T47D (cell line): ENCODE measurements at regions not wholly inside any gene's neighbourhood (a gene's known extent, or its start where the extent isn't known, plus 50 kb on each side); places are given as distances from the start of the nearest gene placed in this dataset.

ENCODE experiments used
- DNase-seq, 2 experiments: peaks; one replicate each; pipeline versions ENCODE4 v3.0.0 to v3.0.0-alpha.2; 2011 to 2012; ENCODE audit warnings: low read depth in 1 of 2, low spot score in 1 of 2
- JUND ChIP-seq: IDR thresholded peaks from 2 replicates; pipeline ENCODE4 v1.6.1; 2012; ENCODE audit warnings: low read depth
- in situ Hi-C: cut with HindIII; loops from 2 replicates; pipeline ENCODE4 v1.10.0; 2016; ENCODE audit warnings: low sequenced_read_pairs, low pct_unique_long_range_greater_than_20kb

- no peak for DNase-seq
- in situ Hi-C loops: no loop called here
- TF ChIP-seq JUND: no peak
Measured at GRCh38 chr10:131806146-131806545, 94.7 kb upstream of the PPP2R2D start.

- TF ChIP-seq JUND: no peak
- no peak for DNase-seq
- in situ Hi-C loops: no loop called here
Measured at GRCh38 chr10:131806646-131807317, 94.0 kb upstream of the PPP2R2D start.

GRCh38 chr10:131808370-131808930 is 92.4 kb upstream of the PPP2R2D start:
- in situ Hi-C loops: no loop called here
- DNase-seq: no peak
- TF ChIP-seq JUND: no peak

GRCh38 chr10:131810036-131810804 is 90.6 kb upstream of the PPP2R2D start:
- TF ChIP-seq JUND: no peak
- in situ Hi-C loops: no loop called here
- no peak for DNase-seq

GRCh38 chr10:131810805-131811629 is 89.8 kb upstream of the PPP2R2D start:
- in situ Hi-C loops: no loop called here
- no peak for DNase-seq
- no peak for TF ChIP-seq JUND

- in situ Hi-C loops: no loop called here
- TF ChIP-seq JUND: no peak
- DNase-seq: no peak
Measured at GRCh38 chr10:131811630-131812403, 89.0 kb upstream of the PPP2R2D start.

GRCh38 chr10:131812736-131813604 is 87.8 kb upstream of the PPP2R2D start:
- no peak for DNase-seq
- in situ Hi-C loops: no loop called here
- TF ChIP-seq JUND: no peak

GRCh38 chr10:131814567-131815265 is 86.1 kb upstream of the PPP2R2D start:
- DNase-seq: no peak
- no peak for TF ChIP-seq JUND
- in situ Hi-C loops: no loop called here

- no peak for DNase-seq
- in situ Hi-C loops: no loop called here
- TF ChIP-seq JUND: no peak
Measured at GRCh38 chr10:131815266-131816156, 85.3 kb upstream of the PPP2R2D start.
